Left kidney (tissue), 1 donor: ENCODE measurements at regions not wholly inside any gene's neighbourhood (a gene's known extent, or its start where the extent isn't known, plus 50 kb on each side); places are given as distances from the start of the nearest gene placed in this dataset.
"Not testable (repeated sequence)": the region's sequence is repeated elsewhere in the genome, so short reads cannot be mapped to it uniquely, and the experiment has no call there.

Experiments
- DNase-seq: peaks from one replicate; pipeline ENCODE4 v3.0.0-alpha.2; 2013

- DNase-seq = no peak
Observed at GRCh38 chr5:27778121-27778520, 739.7 kb upstream of the CDH9 start.

DNA sequence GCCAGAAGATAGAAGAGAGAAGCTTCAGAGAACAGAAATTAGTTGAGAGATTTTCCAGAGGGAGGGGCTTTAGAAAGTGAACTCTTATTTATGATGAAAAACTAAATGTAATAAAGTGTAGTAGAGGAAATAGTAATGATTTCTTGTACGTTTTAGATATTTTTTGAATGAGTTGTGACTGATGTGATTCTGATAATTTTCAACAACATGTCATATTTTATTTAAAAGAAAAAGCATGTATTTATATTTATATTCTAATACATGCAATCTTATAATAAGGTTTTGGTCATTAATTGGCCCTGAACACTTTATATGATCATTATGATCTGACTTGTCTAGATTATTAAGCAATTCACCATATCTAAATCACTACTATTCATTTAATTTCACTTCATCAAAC, 735.2 kb upstream of the CDH9 start:
- DNase-seq = no peak

DNA sequence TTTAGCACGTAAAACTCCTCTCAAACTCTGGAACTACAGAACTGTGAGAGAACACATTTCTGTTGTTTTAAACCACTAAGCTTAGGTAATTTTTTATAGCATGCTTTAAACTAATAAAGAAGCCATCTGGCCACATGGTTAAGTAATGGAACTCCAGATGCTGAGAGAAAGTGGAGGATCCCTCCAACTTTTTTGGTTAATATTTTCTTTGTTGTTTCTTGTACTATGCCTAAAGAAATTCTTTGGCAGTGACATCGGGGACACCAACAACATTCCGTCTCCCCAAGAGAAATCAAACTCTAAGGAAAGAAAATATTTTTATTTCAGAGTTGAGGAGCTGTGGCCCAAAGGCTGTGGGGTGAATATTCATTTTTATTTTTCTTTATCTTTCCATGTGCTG, 734.8 kb upstream of the CDH9 start:
- DNase-seq = no peak

DNA sequence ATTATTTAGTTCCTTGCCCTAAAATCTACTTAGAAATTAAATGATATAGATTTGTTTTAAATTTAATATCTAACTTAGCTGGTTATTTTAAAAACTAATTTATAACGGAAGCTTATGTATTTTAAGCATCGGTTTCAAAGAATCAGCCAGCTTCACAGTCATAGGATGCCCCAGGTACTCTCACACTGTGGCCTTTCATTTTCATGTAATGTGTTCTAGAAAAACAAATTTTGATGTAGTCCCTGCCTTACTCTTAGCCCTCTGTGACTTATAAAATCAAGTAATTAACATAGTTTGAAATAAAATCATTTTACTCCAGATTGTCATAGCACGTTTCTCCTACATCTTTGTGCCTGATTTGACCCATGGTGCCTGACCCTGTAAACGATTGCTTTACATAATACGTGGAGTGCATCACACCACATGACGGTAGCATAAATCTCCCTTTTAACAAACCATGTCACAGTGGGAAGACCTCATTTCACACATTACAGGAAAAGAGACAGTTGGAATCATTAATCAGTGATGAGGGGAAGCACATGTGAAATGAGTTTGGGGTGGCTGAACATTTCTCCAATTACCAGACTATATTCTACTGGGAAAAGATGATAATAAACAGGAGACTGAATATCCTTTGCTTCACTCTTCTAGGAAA, 731.5 kb upstream of the CDH9 start:
- peak; percentile 3 for DNase-seq

- DNase-seq = no peak
Observed at GRCh38 chr5:27748847-27749246, 710.5 kb upstream of the CDH9 start.

DNA sequence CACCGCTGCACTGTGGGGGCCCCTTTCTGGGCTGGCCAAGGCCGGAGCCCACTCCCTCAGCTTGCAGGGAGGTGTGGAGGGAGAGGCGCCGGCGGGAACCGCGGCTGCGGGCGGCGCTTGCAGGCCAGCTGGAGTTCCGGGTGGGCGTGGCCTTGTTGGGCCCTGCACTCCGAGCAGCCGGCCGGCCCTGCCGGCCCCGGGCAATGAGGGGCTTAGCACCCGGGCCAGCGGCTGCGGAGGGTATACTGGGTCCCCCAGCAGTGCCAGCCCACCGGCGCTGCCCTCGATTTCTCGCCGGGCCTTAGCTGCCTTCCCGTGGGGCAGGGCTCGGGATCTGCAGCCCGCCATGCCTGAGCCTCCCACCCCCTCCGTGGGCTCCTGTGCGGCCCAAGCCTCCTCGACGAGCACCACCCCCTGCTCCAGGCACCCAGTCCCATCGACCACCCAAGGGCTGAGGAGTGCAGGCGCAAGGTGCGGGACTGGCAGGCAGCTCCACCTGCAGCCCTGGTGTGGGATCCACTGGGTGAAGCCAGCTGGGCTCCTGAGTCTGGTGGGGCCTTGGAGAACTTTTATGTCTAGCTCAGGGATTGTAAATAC, 705.1 kb upstream of the CDH9 start:
- not testable (repeated sequence) for DNase-seq

GRCh38 chr5:27742805-27743204, 704.4 kb upstream of the CDH9 start:
- no peak for DNase-seq

- DNase-seq = no peak
Observed at GRCh38 chr5:27734838-27735237, 696.5 kb upstream of the CDH9 start.

DNA sequence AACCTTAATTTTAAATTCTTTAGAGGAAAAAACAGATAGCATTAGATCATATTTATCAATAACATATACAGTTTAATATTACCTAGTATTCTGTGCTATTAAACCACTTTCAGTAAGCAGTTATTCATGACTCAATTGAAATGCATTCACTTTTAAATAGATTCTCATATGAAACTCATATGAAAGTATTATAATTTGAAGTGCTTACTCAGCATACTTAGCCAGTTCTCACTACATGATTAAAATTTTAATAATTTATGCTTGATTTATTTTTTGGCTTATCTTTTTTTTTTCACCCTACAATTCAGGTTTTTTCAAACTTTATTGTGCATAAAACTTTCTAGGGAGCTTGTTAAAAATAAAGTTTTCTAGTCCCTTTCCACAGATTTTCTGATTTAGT, 694.9 kb upstream of the CDH9 start:
- DNase-seq = no peak

DNA sequence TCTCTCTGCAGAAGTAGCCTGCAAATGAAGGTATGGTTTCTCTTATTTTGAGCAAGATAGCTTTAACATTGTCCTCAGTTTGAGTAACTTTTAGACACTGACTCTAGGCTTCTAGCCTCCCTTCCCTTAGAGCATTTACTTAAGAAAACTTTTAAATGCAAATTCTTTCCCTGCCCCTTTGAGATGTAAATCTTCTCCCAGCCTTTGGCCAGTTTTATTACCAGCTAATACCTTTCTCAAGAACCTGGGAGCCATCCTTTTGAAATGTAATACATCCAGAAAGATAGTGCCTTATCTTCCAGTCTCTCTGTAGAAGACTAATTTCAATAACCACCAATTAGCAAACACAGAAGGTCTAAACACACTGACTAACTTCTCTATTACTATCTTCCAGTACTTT, 688.9 kb upstream of the CDH9 start:
- no peak for DNase-seq

DNA sequence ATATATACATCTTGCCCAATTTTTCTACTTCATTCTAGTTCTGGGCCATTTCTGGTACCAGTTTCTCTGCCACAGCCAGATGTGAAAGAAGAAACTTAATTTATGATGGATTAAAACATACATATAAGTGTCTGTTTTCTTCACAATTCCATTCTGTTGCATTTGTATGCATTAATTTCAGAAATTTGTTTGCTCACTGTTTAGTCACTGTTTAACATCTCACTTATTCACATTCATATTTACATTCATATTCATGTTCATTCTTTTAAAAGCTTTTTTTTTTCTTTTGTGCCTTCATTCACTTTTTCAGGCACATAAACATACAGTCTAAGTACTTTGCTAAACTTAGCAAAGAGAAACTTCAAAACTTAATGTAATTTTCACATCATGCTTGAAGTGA, 684.0 kb upstream of the CDH9 start:
- DNase-seq = no peak

DNA sequence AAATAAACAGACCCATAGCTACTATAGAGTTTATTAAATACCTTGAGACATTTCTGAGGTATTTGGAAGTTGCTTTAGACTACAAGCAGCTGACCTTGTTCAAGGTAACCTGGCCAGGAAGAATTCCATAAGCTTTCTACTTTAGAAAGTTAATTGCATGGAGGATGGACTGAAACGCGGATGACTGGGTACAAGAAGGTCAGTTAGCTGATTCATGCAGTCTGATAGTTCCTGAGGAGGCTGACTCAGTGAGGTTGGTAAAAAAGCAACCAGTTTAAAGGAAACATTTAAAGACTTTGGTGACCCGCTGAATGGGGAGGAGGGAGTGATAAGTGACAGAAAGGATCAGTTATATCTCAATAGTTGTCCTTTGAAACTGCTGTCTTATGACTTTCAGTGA, 670.1 kb upstream of the CDH9 start:
- no peak for DNase-seq

DNA sequence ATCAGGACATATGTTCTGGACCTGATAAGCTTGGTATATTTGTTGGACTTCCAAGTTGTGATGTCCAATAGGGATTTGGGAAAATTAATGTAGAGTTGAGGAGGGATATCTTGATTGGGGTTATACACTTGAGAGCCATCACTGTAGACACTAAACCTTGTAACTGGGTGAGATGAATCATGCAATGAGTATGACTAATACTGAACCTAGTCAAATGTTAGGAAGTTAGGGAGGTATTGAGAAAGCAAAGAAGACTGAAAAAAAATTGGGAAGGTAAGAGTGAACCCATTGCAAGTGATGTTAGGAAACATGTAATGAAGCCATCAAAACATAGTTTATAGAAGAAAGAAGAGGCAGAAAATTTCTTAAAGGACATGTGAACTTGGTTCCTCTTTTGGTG, 668.4 kb upstream of the CDH9 start:
- no peak for DNase-seq

- no peak for DNase-seq
Observed at GRCh38 chr5:27705661-27706060, 667.3 kb upstream of the CDH9 start.

GRCh38 chr5:27701931-27702903, 663.8 kb upstream of the CDH9 start:
- no peak for DNase-seq

DNA sequence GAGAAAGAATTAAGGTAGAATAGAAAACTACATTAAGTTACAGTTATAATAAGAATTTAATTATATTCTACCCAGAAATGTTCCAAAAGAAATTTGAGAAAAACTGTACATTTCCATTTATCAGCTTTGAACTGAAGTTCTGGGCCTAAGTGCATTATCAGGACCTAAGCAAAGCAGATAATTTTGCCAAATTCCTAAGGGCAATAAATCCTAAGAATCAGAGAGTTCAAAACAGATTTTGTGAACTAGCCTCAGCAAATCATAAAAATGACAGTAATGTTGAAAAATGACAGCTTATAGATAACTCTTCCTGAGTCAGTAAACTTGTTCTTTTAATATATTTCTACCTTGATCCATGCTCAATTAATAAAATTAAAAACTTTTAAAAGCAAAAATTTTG, 662.1 kb upstream of the CDH9 start:
- DNase-seq = no peak

DNA sequence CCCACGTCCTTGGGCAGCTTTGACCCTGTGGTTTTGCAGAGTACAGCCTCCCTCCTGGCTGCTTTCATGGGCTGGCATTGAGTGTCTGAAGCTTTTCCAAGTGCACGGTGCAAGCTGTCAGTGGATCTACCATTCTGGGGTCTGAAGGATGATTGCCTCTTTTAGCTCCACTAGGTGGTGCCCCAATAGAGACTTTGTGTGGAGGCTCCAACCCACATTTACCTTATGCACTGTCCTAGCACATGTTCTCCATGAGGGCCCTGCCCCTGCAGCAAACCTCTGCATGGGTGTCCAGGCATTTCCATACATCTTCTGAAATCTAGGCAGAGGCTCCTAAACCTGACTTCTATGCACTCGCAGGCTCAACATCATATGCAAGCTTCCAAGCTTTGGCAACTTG, 644.2 kb upstream of the CDH9 start:
- DNase-seq = no peak

DNA sequence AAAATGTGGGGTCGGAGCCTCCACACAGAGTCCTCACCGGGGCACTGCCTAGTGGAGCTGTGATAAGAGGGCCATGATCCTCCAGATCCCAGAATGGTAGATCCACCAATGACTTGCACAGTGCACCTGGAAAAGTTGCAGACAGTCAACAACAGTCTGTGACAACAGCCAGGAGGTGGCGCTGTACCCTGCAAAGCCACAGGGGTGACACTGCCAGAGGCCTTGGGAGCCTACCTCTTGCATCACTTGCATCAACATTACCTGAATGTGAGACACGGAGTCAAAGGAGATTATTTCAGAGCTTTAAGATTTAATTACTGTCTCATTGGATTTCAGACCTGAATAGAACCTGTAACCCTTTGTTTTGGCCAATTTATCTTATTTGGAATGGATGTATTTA, 614.1 kb upstream of the CDH9 start:
- no peak for DNase-seq

GRCh38 chr5:27639005-27639612, 600.7 kb upstream of the CDH9 start:
- DNase-seq = no peak

DNA sequence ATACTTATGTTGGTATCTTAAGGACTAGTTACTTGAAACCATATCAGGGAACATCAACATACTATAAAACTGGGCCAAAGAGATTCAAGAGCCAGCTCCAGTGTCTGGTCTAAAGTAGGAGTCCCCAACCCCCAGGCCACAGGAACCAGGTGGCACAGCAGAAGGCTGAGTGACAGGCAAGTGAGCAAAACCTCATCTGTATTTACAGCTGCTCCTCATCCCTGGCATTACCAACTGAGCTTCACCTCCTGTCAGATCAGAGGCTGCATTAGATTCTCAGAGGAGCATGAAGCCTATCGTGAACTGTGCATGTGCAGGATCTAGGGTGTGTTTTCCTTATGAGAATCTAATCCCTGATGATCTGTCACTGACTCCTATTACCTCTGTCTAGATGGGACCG, 581.6 kb upstream of the CDH9 start:
- no peak for DNase-seq

- DNase-seq = no peak
Observed at GRCh38 chr5:27612161-27612560, 573.8 kb upstream of the CDH9 start.

- DNase-seq = no peak
Observed at GRCh38 chr5:27608992-27609391, 570.6 kb upstream of the CDH9 start.

DNA sequence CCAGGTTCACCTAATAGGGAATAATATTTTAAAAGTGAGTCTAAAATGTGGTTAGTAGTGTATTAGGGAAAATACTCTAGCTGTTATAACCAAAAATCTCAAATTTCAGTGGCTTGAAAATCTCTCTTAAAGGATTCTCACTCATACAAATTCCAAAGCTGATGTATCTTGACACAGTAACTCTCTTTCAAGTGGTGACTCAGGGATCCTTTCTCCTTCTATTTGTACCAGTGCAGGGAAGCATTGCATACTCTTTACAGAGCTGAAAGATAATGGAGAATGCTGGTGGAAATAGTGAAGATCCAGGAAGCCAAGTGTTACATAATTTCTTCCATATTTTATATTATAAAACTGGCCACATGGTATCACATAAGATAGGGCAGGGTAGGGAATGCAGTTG, 560.2 kb upstream of the CDH9 start:
- DNase-seq = no peak
